Activated naive CD8-positive, alpha-beta T cell treated with anti-CD3 and anti-CD28 coated beads, Interleukin-2, amount 50 U/mL, for 16 hours (primary cell): ENCODE measurements at regions not wholly inside any gene's neighbourhood (a gene's known extent, or its start where the extent isn't known, plus 50 kb on each side); places are given as distances from the start of the nearest gene placed in this dataset.

Source experiments
- DNase-seq: peaks from one replicate; pipeline ENCODE4 v3.0.0-alpha.2; 2020; ENCODE audit warnings: low read depth, low spot score

- DNase-seq, result no peak
Measured at GRCh38 chr2:172358691-172359556, 68.5 kb upstream of the ITGA6 start.

- DNase-seq, result no peak
Measured at GRCh38 chr2:172361360-172361759, 66.0 kb upstream of the ITGA6 start.

DNA sequence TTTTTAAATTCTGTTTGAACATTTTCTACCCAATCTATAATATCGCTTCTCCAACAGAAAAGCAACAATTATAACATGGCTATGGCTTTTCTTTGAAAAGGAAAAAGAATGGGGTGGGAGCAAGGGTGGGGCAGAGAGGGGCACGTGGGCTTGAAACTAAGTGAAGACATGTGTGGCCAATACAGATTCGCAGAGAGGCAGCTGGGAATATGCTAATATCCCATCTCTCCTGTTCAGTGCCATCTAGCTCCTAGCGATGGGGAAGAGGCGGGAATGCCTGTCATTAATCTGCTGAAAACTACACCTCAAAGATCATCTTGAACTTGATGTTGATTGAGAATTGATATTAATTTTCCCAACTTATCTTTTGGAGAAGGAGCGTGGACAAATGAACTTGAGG, 65.5 kb upstream of the ITGA6 start:
- DNase-seq, result no peak

DNA sequence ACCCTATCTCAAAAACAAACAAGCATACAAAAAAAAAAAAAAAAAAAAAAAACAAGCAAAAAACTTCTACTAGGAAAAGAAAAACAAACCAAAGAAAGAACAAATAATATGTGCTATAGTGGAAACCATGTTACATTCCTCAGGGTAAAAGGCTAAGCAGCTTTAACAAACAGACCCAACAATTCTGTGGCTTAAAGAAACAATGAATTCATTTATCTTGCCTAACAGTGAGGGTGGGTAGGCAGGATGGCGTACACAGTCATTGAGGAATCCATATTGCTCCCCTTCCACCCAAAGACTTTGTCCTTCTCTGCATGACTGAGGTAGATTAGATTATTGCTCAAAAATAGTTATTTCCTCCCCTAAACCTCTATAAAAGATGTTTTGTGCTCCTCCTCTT, 63.1 kb upstream of the ITGA6 start:
- no peak for DNase-seq

GRCh38 chr2:172366596-172367150, 60.7 kb upstream of the ITGA6 start:
- DNase-seq, result no peak

- DNase-seq, result no peak
Measured at GRCh38 chr2:172370821-172371455, 56.4 kb upstream of the ITGA6 start.

DNA sequence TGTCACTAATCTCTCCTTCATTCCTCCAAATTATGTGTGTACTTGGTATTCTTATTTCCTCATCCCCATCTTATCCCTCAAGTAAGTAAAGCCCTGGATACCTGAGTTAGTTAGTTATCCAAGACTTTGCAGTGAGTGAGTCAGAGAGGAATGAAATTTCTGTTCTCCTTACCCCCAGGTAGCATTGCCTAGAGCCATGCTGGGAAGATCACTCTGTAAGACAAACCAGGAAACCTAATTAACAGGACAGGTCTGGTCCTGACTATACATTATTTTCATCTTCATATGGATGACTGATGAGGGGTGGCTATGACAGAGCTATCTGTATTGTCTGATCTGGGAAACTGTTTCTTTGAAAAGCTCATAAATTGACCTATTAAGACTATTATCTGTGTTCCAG, 55.0 kb upstream of the ITGA6 start:
- DNase-seq, result no peak

- no peak for DNase-seq
Measured at GRCh38 chr2:172373076-172373475, 54.3 kb upstream of the ITGA6 start.

DNA sequence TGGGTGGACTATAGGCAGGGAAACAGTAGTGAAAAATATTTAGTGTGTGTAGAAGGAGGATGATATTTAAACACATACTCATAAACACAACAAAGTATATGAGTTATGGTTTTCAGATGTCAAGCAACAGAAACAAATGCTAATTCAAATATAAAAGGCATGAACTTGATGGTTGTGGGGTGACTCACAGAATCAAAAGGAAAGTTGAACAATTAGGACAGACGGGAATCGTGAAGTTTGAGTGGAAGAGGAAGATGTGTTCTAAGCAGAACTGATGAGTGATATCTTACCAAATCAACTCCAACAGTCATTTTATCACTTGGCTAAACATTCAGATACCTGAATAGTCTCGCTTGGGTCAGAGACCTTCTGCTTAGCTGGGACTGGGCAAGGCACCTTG, 53.6 kb upstream of the ITGA6 start:
- no peak for DNase-seq

DNA sequence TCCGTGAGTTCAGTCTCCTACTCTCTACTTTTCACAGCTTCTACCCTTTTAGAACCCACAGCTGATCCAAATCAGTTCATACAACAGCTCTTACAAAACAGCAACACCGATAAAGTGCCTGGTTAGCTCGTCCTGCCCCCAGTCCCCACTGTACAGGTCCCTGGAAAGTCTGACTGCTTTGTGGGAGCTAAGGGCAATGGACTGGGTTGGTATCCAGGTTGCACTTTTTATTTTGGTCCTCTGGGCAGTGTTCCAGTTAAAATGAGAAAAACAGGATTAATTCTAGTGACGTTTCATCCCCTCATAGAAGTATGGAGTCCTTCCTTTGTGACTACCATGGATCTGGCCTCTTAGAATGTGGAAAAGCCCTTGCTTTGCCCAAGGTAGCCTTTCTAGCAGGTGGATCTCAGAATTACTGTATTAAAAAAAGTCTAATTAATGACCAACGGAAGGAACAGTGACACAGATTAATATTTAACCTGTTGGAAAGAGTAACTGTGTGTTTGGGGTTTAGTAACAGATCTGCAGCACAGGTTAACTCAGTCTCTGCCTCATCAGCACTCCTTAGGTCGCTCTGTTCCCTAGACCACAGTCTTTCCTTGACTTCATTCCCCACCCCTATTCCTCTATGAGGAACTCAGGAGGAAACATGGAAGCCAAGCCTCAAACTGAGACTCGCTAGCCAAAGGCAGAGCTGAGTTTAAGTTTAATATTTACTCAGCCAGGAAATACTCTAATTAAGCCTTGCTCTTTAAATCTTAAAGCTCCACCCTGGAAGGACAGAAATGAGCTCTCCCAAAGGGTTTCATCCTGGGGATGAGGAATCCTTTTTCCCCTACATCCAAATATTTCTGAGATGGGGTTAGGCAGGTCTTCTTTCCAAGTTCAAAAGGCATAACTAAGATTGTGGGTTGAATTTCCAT, 52.8 kb upstream of the ITGA6 start:
- no peak for DNase-seq

GRCh38 chr2:172375251-172375650, 52.1 kb upstream of the ITGA6 start:
- no peak for DNase-seq

DNA sequence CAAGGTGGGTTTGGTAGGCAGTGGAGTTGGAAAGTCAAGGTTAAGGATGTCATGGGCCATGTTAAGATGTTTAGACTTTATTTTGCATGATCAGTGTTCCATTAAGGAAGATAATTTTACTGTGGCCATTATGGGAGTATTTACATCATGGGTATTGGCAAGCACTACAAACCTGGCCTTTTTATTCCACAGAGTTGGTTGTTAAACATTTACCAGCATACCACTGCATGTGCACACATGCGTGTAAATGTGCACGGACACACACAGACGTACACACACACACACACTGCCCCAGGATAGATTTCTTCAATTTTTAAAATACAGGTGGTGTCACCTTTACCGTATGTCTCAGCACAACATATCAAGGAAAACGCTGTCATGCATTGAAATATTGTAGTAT, 51.4 kb upstream of the ITGA6 start:
- DNase-seq, result no peak

DNA sequence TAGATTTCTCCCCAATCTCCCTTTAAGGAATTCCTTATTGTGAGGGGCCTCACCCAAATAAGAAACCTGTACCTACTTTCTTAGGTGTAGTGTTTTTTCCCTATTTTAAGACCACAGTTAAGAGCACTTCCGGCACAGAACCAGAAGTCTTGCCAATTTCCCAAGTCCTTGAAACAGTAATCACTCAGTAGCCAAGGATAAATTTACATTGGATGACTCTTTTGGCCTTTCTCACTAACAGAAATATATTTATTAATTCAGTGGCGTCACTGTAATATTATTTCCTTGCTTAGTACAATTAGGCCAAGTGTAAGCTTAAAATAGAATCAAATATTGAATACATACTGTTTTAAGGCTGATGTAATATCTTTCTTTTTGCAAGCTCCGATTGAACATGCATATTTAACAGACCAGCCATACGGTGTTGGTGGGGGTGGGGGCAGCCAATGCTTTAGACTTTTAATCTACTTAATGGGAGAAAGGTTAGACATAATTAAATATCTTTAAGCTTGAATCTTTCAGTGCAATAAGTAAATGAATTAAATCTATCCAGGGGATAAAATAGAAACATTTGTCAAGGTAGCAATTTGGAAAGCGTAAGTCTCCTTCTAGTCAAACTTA, 50.8 kb upstream of the ITGA6 start:
- DNase-seq, result no peak

- DNase-seq, result no peak
Measured at GRCh38 chr2:172377408-172377807, 50.0 kb upstream of the ITGA6 start.
